Superior temporal gyrus (tissue), 1 donor: ENCODE measurements at regions not wholly inside any gene's neighbourhood (a gene's known extent, or its start where the extent isn't known, plus 50 kb on each side); places are given as distances from the start of the nearest gene placed in this dataset.
"Not testable (repeated sequence)": the region's sequence is repeated elsewhere in the genome, so short reads cannot be mapped to it uniquely, and the experiment has no call there.

Experiments
- DNase-seq: peaks from one replicate; pipeline ENCODE4 v3.0.0-alpha.2; 2016; ENCODE audit errors: extremely low spot score

DNA sequence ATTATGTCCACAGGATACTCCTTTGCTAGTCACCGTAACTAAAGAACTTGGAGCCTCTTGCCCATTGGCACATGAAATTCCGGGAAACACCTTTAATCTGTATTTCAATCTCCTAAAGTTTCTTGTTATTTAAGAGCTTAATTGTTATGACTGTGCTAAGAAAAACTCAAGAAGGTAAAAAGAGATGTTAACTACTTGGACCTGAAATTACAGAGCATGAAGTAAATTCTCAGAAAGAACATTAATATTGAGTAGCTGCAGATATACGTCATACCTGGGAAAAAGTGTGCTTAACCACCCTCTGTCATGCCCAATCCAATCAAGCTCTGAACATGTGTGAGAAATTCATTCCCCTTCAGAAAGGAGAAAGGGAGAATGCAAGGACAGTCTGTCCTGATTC, 394.9 kb upstream of the PTGER4 start:
- DNase-seq: no peak

DNA sequence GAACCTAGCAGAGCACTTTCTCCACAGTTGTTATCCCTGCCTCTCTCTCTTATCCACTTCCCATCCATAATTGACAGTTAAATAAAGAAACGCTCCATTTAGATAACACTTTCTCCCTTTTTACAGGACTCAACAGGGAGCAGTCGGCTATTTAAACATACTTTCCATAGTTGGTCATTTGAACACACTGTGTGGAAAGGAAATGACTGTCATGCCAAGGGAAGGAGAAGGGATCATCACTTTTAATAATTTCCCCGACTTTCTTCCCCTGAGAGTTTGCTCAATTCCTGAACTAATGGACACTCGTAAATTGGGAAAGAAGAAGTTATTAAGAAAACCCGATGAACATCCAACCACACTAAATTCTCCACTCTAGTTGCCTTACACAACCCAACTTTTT, 400.8 kb upstream of the PTGER4 start:
- DNase-seq: no peak

DNA sequence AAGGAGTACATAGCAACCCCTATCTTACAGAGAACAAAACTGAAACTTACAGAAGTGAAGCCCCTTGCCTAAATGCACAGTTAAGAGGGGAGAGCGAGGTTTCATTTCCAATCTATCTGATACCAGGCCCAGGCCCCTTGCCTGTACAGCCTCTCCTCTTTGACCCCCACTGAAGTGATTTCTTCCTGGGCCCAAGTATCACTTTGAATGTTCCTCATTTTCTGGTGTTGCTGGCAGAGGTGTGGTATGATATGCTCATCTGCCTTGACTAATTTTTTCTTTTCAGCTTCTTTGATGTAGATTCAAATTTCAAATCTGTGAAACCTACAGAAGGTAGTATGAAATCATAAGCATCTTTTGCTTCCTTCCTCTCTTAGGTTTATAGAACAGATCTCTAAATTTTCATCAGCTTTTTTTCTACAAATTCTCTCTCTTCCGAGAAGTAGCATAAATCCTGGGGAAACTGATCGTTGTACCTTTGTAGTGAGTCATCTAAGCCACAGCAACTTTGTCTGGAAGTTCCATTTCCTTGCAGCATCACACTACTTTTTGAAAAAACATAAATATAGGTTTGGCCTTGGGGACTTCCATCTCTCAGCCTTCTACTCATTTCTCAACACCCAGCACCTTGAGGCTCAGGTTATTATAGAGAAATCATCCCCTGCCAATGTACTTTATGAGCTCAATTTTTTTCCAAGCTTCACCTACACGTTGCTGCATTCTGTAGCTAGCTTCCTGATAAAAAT, 402.4 kb upstream of the PTGER4 start:
- no peak for DNase-seq

DNA sequence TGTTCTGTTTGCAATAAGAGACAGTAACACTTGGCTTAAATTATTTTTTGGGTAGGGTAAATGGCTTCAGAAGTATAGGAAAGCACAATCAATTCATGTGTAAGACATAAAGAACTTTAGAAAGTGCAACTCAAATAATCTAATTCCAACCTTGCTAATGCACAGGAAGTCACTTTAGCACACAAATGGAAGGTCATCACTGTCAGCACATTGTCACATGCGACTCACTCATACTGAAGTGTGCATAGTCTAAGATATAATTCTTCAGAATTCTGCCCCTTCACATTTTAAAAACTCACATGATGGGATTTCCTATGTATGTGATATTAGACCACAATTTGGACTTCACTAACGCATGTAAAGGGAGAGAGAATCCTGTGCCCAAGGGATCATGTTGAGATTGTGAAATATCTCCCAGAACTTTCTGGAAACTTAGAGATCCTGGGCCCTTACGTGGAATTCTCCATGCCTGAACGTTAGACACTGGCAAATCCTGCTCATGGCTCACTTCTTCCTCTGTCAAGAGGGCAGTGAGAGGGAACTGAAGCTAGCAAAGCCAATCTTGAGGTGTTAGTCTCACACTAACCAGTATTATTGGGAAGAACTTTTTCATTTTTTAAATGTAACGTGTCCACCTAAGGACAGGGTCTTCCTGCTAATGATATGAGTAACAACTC, 403.2 kb upstream of the PTGER4 start:
- DNase-seq: no peak

DNA sequence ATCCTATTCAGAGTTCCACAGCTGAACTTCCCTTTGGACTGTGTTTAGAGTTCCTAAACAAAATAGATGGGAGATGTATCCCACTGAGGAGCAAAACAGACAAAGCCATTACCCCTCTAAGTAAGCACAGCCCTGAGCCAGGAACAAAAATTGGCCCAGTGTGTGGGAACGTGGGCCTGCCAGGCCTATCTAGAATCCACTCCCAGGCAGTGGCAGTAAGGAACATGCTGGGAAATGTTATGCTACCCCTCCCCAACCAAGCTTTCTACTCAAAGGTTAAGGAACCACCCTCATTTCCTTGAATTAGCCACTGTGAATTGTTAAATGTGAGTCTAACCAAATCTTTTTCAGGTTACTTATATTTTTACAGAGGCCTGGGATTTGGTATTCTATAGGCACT, 405.1 kb upstream of the PTGER4 start:
- DNase-seq: no peak

DNA sequence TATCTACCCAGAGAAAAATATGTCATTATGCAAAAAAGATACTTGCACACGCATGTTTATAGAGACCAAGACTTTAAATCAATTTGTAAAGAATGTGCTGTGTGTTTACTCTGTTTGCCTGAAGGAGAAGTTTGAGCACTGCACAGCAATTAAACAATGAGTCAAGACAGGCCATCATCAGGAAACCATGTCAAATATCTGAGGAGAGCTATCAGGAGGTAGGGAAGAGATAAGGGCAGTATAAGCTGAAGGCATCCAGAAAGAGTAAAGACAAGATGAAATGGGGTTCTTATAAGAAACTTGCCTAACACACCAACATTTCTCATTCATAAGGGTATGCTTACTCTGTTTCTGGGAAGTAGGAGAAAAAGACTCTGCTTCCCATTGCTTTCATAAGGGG, 405.8 kb upstream of the PTGER4 start:
- DNase-seq: no peak

DNA sequence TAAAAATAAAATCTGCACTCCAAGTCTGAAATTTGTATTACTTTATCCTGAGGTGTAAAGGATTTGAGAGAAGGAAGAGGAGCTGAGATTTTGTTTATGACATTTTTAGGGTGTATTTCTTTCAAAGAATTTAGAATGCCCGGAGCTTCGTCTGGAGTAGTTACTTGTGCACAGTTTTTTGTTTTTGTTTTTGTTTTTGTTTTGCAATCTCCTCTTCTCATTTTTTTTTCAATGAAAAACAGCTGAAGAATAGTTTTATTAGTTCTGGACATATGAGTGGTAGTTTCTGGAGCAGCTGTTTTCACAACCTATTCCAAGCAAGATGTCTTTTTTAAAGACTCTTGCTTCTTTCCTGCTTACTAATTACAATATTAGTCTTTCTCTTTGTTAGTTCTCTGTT, 408.2 kb upstream of the PTGER4 start:
- DNase-seq: no peak

DNA sequence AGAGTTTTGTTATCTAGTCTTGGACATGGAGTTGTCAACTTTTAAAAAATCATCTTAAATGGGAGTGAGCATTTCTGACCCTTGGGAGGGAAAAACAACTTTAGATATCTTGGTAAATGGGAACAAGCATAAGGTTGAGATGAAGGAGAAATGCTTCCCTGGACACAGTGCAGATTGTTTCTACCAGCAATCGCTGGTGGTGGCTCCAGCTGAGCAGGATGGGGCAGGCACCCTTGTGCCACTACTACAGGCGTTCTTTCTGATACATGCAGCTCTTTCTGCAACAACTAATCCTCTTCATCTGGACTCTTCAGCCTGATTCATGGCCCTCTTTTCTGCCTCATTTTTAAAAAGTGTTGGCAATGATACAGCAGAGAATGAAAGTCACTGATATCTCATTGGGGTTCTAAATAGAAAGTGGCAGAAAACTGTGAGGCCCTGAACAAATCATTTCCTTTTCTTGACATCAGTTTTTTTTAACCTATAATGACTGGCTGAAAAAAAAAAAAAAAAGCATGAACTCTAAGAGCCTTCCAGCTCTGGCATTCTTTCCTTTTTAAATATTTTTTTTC, 409.4 kb upstream of the PTGER4 start:
- no peak for DNase-seq

DNA sequence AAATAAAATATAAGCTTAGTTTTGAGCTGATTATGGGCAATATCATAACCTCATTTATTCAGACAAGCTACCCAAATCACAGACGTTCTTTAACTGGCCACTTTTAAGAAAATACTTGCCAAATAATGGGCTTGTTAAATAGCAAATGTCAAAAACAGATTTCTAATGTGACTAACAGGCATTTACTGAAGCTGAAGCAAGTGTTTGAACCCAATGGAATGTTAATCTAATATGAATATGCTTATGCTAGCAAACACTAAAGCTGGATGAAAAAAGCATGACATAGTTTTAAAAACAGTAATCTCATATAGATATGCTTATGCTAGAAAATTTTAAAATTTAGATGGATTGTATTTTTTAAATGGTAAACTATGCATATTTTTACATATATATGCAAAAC, 411.6 kb upstream of the PTGER4 start:
- DNase-seq: no peak

DNA sequence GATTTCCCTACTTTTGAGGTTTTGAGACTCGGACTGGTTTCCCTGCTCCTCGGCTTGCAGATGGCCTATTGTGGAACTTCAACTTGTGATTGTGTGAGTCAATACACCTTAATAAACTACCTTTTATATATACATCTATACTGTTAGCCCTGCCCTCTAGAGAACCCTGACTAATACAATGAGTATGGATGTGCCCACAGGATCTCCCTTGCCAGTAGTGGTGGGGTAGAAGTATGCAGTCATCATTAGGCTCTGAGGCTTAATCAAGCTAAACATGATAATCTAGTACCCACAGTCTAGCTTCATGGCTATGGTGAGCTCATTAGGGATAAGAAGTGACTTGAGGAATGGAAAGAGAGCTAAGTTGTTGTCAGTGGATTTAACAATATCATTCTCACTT, 412.8 kb upstream of the PTGER4 start:
- no peak for DNase-seq

DNA sequence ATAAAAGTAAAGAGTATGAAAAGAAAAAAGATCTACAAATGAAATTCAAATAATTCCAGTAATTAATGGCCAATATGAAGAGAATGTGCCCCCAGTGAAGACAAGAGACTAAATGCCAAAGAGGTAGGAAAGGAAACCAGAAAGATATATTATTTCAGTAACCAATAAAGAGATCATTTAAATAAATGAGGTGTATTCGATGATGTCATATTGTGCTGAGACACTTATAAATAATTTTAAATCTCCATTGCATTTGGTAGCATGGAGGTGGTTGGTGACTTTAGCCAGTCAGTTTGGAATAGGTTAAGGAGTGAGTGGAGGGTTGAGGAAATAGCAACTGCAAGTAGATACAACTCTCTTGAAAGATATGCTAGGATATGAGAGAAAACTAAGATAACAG, 417.7 kb upstream of the PTGER4 start:
- DNase-seq: no peak

DNA sequence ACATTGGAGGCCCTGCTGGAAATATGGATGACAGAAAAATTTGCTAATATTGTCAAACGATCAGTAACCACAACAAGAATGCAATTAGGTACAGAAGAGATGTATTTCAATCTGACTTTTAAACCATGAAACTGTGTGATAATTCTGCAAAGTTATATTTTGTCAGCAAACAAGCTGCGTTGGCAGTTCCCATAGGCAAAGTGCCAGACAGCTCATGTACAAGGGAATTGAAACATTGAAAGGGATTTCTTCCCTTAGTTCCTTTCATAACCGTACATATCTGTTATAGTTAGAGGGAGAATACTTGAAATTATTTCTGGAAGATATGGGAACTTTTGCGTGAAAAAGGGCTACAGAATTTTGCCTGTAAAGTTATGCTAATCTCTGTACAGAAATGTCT, 419.4 kb upstream of the PTGER4 start:
- no peak for DNase-seq

DNA sequence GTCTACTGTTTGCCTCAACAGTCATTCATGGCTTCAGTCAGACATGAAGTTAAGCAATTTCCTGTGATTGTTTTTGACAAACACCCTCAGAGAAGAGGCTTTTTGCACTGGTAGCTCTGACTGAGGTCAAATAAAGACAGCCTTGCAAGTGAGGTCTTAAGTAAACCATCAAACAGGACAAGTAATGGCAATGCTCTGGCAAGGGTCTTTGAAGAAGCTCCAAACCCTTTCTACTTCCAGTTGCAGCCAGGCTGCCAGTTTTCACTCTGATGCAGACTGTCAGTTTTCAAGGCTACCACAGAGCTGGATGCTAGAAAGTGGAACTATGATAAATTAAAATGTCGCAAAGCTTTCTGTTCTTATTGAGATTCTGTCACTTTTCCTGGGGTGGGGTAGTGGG, 421.5 kb upstream of the PTGER4 start:
- no peak for DNase-seq

DNA sequence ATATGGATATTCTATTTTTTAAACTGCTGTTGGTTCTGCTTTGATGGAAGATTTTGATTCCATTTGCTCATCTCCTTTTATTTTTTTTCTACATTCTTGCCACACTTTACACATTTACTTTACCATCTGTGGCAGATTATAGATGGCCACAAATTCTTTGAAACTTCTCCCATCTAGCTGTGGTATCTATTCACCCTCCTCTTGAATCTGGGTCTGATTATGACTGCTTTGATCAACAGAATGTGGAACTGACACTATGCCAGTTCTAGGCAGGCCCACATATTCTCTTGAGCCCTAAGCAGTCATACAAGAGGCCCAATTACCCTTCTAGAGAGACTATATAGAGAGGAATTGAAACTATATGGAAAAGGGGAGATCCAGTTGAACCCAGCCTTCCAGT, 439.0 kb upstream of the PTGER4 start:
- DNase-seq: no peak

DNA sequence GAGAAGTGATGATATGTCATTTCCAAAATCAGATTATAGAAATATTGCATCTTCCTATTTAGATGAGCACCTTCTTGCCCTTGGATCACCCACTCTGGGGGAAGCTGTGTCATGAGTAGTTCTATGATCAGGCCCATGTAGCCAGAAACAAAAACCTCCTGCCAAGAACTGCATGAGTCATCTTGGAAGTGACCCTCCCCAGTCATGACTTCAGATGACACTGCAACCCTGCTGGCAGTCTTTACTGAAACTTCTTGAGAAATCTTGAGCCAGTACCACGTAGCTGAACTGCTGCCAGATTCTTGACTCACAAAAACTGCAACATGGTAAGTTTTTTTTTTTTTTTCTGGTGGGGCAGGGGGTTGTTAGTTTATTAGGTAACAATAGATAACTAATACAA, 439.6 kb upstream of the PTGER4 start:
- DNase-seq: no peak

DNA sequence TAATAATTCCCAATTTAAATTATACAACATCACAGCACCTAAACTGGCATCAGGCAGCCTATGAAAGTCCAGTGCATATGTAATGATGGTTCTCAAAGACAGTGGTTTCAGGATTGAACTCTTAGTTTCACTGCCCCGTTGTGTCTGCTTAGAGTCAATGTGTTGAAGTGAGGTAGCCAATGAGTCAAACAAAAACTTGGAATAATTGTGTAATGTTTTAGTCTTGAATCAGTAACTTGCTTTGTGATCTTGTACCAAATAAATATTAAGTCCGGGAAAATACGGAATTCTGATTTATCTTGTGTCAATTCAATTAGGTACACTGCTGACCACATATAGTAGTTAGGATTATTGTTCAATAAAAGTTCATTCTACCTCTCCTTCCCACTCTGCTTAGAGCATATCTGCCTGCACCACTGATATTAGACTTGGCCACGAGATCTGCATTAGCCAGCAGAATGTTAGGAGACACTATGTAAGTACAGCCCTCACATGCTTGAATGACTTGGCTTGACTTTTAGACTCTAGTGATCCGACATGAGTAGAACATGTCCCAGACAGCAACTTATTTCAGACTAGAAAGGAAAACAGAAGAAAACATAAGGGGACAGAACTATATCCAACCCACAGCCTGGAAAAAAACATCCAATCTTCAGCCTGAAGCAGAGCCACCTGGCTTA, 441.5 kb upstream of the PTGER4 start:
- no peak for DNase-seq

DNA sequence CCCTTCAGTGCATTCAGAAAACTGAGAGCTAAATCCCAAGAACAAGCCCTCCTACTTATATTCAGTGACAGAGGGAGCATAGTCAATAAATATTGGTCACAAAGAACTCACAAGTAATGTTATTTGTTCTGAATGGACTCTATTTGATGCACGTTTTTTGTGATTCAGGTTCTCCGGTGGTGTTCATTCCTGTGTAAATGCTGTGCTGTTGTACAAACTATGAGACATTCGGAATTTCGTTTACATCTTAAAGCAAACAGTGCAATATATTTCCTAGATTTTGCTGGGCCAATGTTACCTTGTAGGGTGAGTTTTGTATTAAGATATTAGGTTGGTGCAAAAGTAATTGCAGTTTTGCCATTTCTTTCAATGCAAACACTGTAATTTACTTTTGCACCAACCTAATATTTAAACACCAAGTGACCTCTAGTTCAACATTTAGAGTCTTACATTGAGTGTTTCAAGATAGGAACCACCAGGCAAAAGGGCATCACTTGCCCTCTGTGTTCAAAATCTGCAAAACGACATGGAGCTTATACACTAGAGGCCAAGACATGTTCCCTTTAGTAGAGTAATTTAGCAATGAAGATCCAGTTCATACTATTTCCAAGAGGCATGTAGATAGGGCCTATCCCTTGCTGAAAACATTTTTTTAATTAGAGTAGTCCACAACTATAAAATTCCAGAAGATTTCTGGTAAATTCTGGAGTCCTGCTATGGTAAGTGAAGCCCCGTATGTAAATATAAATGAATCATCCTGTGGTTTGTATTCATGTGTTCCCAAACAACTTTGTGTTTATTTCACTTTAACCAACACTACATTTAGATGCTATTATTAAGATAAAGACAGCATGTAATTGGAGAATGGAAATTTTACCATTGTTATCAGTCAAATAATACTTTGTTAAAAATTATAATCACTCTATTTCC, 444.0 kb upstream of the PTGER4 start:
- no peak for DNase-seq

DNA sequence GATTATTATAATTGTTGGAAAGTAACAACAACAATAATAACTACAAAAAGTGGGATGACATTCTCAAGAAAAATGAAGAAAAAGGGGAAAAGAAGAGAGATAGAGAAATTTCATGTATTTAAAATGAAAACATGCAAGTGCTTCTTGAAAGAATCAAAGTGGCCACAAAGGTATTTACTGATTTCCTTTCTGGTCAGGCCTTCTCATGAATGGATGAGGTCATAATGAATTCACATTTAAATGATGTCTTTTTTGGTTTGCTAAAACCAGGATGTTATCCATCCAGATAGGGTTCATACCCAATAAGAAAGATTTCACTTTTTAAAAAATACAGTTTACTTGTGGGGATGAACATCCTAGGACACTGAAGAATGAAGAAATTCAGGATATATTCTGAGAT, 446.4 kb upstream of the PTGER4 start:
- no peak for DNase-seq

DNA sequence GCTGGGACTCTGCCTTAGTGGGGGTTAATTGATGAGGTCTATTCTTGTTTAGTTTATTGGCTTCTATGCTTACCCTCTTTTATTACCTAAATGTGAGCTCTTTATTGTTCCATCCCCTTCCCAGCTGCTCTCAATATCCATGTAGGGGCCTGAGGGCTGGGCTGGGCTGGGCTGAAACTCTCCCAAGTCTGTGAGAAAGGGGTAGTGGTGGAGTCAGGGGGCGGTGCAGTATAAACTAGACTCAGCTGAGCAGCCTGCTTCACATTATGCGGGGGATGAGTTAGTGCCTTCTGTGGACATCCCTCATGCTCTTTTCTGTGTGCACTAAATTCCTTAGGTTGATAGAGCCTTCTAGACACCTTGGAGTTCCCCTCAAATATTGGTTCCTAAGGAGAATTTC, 451.8 kb upstream of the PTGER4 start:
- DNase-seq: no peak

DNA sequence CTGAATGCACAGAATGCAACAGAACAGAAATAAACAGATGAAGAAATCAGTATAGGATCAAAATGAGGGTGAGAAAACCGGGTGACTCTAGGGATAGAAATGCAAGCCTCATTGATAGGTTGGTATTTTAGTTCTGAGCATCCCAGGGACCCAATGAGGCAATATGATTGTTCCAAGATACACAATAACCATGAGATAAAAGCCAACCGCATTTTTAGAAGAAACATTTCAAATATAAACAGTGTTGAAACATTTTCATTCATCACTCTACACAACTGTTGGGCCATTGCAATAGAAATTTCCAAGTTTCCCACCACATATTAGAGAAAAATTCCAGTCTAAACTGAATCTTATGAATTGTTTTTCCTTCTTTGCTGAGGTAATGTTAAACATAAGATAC, 452.3 kb upstream of the PTGER4 start:
- no peak for DNase-seq

DNA sequence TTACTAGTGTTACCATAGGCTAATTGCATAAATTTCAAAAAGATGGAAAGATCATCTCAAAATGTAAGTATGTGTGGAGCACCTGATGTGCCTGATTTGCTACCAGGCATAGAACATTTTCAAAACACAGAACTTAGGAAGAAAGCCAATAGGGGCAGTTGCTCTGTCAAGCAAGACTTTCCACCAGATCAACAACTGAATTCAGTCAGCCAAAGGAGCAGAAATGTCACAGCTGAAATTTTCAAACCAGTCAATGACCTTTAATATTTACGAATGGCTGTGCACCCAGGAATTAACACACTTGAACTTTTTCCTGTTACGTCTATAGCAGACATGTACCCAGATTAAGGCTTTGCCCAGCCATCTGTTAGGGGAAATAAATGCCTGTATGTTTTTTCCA, 452.8 kb upstream of the PTGER4 start:
- no peak for DNase-seq

DNA sequence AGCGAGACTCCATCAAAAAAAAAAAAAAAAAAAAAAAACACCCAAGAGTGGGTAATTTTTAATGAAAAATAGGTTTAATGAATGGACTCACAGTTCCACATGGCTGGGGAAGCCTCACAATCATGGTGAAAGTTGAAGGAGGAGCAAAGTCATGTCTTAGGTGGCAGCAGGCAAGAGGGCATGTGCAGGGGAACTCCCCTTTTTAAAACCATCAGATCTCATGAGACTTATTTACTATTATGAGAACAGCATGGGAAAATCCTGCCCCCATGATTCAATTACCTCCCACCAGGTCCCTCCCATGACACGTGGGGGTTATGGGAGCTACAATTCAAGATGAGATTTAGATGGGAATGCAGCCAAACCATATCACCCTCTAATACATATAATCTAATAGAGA, 454.6 kb upstream of the PTGER4 start:
- DNase-seq: not testable (repeated sequence)
